HepG2 (cell line): ENCODE measurements at regions not wholly inside any gene's neighbourhood (a gene's known extent, or its start where the extent isn't known, plus 50 kb on each side); places are given as distances from the start of the nearest gene placed in this dataset.

Source experiments
- ATAC-seq: fragments of 200-7000 bp; cut with Tn5 transposase; 3 replicates; pipeline ENCODE4 v1.9.1; 2020; ENCODE audit warnings: mild to moderate bottlenecking, moderate library complexity
- BruUV-seq: library from RNA; stranded (reverse); fragments of 400-500 nt; replicated peaks from 2 replicates; lab custom pipeline; 2021; lab: Mats Ljungman, UMichigan
- CTCF ChIA-PET: fragments of 300-600 bp; formaldehyde crosslinking; extraction: SDS; loops from one replicate; lab custom pipeline; 2021; ENCODE audit warnings: low total read pairs, inconsistent platforms, low intra/inter-chr PET ratio; lab: Yijun Ruan, JAX
- POLR2A ChIA-PET: fragments of 350-600 bp; sonication (Branson Sonifier 250); formaldehyde crosslinking; loops from one replicate; lab custom pipeline; 2020; ENCODE audit warnings: antibody characterized with exemption, inconsistent platforms; lab: Yijun Ruan, JAX
- DNase-seq: peaks from one replicate; pipeline ENCODE4 v3.0.0-alpha.2; 2015; ENCODE audit warnings: low spot score
- FAIRE-seq: peaks from 3 replicates; lab custom pipeline; 2011; peaks lifted over from hg19 to GRCh38; lab: Jason Lieb, UNC
- H2AFZ ChIP-seq: one replicate; pipeline ENCODE4 v1.6.1; 2011; ENCODE audit warnings: low read length, inconsistent platforms
- H3K27ac ChIP-seq: fragments of 300-600 bp; 3 replicates; pipeline ENCODE4 v1.8.0; 2011; ENCODE audit warnings: mixed run types, mild to moderate bottlenecking, mixed read lengths, low read length, inconsistent platforms; ENCODE audit not compliant: insufficient read depth; ENCODE audit errors: extremely low read length
- H3K27me3 ChIP-seq, 2 experiments: fragments of 200-600 bp in 1 of 2; 2 replicates in 1 of 2; 3 replicates in 1 of 2; pipeline versions ENCODE4 v1.6.0 to v1.8.0; 2011; ENCODE audit warnings: low read length in 2 of 2, mild to moderate bottlenecking in 2 of 2, moderate library complexity in 2 of 2, inconsistent platforms in 1 of 2; ENCODE audit not compliant: insufficient read depth in 2 of 2, control insufficient read depth in 1 of 2
- H3K36me3 ChIP-seq, 2 experiments: fragments of 200-600 bp in 1 of 2; replicated peaks in 1 of 2; 2 replicates in 1 of 2; 3 replicates in 1 of 2; pipeline versions ENCODE4 v1.5.1 to v1.8.0; 2011; ENCODE audit warnings: low read length in 2 of 2, inconsistent platforms in 1 of 2; ENCODE audit not compliant: insufficient read depth in 2 of 2, control insufficient read depth in 1 of 2
- H3K4me1 ChIP-seq: 2 replicates; pipeline ENCODE4 v1.5.1; 2012; ENCODE audit warnings: low read length, inconsistent platforms; ENCODE audit not compliant: insufficient read depth
- H3K4me2 ChIP-seq: 2 replicates; pipeline ENCODE4 v1.6.0; 2011; ENCODE audit warnings: low read depth, low read length, inconsistent platforms
- H3K4me3 ChIP-seq, 3 experiments: fragments of 200-600 bp in 1 of 3; sonication (generic), shearing (Covaris generic) in 1 of 3; replicated peaks in 1 of 3; 2 replicates each; pipeline ENCODE4 v1.5.1; 2011 to 2016; ENCODE audit warnings: low read length in 3 of 3, inconsistent platforms in 2 of 3, low read depth in 2 of 3, mild to moderate bottlenecking in 2 of 3, control low read depth in 1 of 3, mixed read lengths in 1 of 3; ENCODE audit not compliant: insufficient read depth in 1 of 3
- H3K79me2 ChIP-seq: one replicate; pipeline ENCODE4 v1.6.1; 2011; ENCODE audit warnings: low read length, inconsistent platforms; ENCODE audit not compliant: insufficient read depth
- H3K9ac ChIP-seq: 2 replicates; pipeline ENCODE4 v1.6.0; 2011; ENCODE audit warnings: mild to moderate bottlenecking, low read depth, low read length, inconsistent platforms; ENCODE audit not compliant: insufficient read depth
- H3K9me3 ChIP-seq: 2 replicates; pipeline ENCODE4 v1.5.1; 2012; ENCODE audit warnings: mild to moderate bottlenecking, low read length
- H4K20me1 ChIP-seq: 2 replicates; pipeline ENCODE4 v1.6.0; 2011; ENCODE audit warnings: inconsistent platforms, mild to moderate bottlenecking, low read length, moderate library complexity; ENCODE audit not compliant: insufficient read depth
- GFI1 ChIP-seq: sonication (generic); formaldehyde crosslinking; IDR thresholded peaks from 2 replicates; pipeline ENCODE4 v1.5.0; 2020; ENCODE audit warnings: missing genetic modification reagents, mild to moderate bottlenecking, borderline replicate concordance
- HMG20B ChIP-seq: conservative IDR thresholded peaks from 2 replicates; pipeline ENCODE4 v1.6.1; 2016; ENCODE audit warnings: missing genetic modification reagents, missing compliant biosample characterization
- JUNB ChIP-seq: sonication (generic); formaldehyde crosslinking; IDR thresholded peaks from 2 replicates; pipeline ENCODE4 v1.8.0; 2022; ENCODE audit warnings: missing genetic modification reagents, mild to moderate bottlenecking, borderline replicate concordance
- KDM5A ChIP-seq: fragments of 200-600 bp; sonication (generic); IDR thresholded peaks from 2 replicates; pipeline ENCODE4 v1.7.0; 2018; ENCODE audit warnings: antibody characterized with exemption, mild to moderate bottlenecking, low read length, borderline replicate concordance
- KDM6A ChIP-seq: IDR thresholded peaks from 2 replicates; pipeline ENCODE4 v1.6.1; 2016; ENCODE audit warnings: low read depth
- MBD4 ChIP-seq: IDR thresholded peaks from 2 replicates; pipeline ENCODE4 v1.6.1; 2012; ENCODE audit warnings: low read length, inconsistent platforms, borderline replicate concordance
- NAIF1 ChIP-seq: sonication (generic); formaldehyde crosslinking; IDR thresholded peaks from 2 replicates; pipeline ENCODE4 v1.5.0; 2020; ENCODE audit warnings: mild to moderate bottlenecking, missing genetic modification reagents, borderline replicate concordance
- PCBP2 ChIP-seq: fragments of 200-400 bp; formaldehyde crosslinking; optimal IDR thresholded peaks from 2 replicates; pipeline ENCODE3; 2018; ENCODE audit warnings: low read length, low read depth; ENCODE audit not compliant: poor library complexity, severe bottlenecking
- SMC3 ChIP-seq: IDR thresholded peaks from 2 replicates; pipeline ENCODE4 v1.6.1; 2011; ENCODE audit warnings: low read length, improper control_type of control experiment
- SPEN ChIP-seq: sonication (generic); formaldehyde crosslinking; IDR thresholded peaks from 2 replicates; pipeline ENCODE4 v1.5.1; 2020; ENCODE audit warnings: low read depth, mild to moderate bottlenecking, missing genetic modification reagents
- TARDBP ChIP-seq: sonication (generic); formaldehyde crosslinking; IDR thresholded peaks from 2 replicates; pipeline ENCODE4 v1.8.0; 2022; ENCODE audit warnings: mild to moderate bottlenecking, missing genetic modification reagents
- XBP1 ChIP-seq: sonication (generic); formaldehyde crosslinking; IDR thresholded peaks from 2 replicates; pipeline ENCODE4 v1.5.0; 2020; ENCODE audit warnings: missing genetic modification reagents
- YEATS4 ChIP-seq: sonication (generic); formaldehyde crosslinking; IDR thresholded peaks from 2 replicates; pipeline ENCODE4 v1.4.0; 2020; ENCODE audit warnings: missing genetic modification reagents, borderline replicate concordance
- ZC3H4 ChIP-seq: sonication (generic); formaldehyde crosslinking; IDR thresholded peaks from 2 replicates; pipeline ENCODE4 v1.4.0; 2020; ENCODE audit warnings: missing genetic modification reagents, borderline replicate concordance
- ZNF124 ChIP-seq: sonication (generic); formaldehyde crosslinking; IDR thresholded peaks from 2 replicates; pipeline ENCODE4 v1.4.0; 2020; ENCODE audit warnings: missing genetic modification reagents
- ZNF329 ChIP-seq: sonication (generic); formaldehyde crosslinking; IDR thresholded peaks from 2 replicates; pipeline ENCODE4 v1.9.0; 2021; ENCODE audit warnings: low read depth, mild to moderate bottlenecking, missing genetic modification reagents
- ZNF44 ChIP-seq: sonication (generic); formaldehyde crosslinking; IDR thresholded peaks from 2 replicates; pipeline ENCODE4 v1.5.1; 2020; ENCODE audit warnings: mild to moderate bottlenecking, missing genetic modification reagents
- ZNF629 ChIP-seq: sonication (generic); formaldehyde crosslinking; conservative IDR thresholded peaks from 2 replicates; pipeline ENCODE4 v1.5.0; 2020; ENCODE audit warnings: missing genetic modification reagents
- ZNF674 ChIP-seq: sonication (generic); formaldehyde crosslinking; IDR thresholded peaks from 2 replicates; pipeline ENCODE4 v1.5.0; 2020; ENCODE audit warnings: low read depth, mild to moderate bottlenecking, missing genetic modification reagents
- WGBS: methylation state at CpG from one replicate; pipeline ENCODE4 v1.1.6; 2017; ENCODE audit warnings: low lambda C conversion rate; 5-methylcytosine and 5-hydroxymethylcytosine counted together
- in situ Hi-C: cut with HindIII; loops from 2 replicates; pipeline ENCODE4 v1.10.0; 2017; ENCODE audit warnings: low pct_unique_long_range_greater_than_20kb; ENCODE audit not compliant: extremely low pct_ligation_motif_present
- intact Hi-C: fragments of 100-400 bp; cut with micrococcal nuclease; formaldehyde crosslinking; loops from one replicate; pipeline ENCODE4 v1.10.0; 2022; ENCODE audit not compliant: unreplicated experiment
- TF ChIP-seq, protein P1 (sequence below): sonication (generic); formaldehyde crosslinking; IDR thresholded peaks from 2 replicates; pipeline ENCODE4 v1.4.0; 2020; ENCODE audit warnings: mild to moderate bottlenecking, missing genetic modification reagents
- TF ChIP-seq, protein P2 (sequence below): sonication (generic); formaldehyde crosslinking; IDR thresholded peaks from 2 replicates; pipeline ENCODE4 v1.5.1; 2020; ENCODE audit warnings: missing genetic modification reagents, mild to moderate bottlenecking, borderline replicate concordance

DNA sequence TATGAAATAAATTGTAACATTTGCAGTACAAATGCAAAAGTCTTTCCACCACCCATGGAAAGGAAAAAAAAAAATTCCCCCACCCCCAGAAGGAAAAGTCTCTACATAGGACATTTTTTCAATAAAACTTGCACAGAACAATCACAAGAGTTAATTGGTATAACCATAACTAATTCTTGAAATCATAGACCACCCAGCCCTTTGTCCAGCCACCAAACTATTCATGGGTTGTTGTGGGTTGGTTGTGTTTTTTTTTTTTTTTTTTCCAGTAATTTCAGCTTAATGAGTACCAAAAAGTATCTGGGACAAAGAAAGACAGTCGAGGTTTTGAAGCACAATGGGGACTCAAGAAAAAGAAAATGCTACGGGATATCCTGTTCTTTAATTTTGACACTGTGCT, 355.0 kb upstream of the ROBO2 start (continued):
- no peak for TF ChIP-seq GFI1 (CRISPR knock-in tag)
- no peak for TF ChIP-seq ZNF629 (CRISPR knock-in tag)
- no peak for TF ChIP-seq PCBP2
- TF ChIP-seq KDM5A, result no peak
- TF ChIP-seq, protein P1, sequence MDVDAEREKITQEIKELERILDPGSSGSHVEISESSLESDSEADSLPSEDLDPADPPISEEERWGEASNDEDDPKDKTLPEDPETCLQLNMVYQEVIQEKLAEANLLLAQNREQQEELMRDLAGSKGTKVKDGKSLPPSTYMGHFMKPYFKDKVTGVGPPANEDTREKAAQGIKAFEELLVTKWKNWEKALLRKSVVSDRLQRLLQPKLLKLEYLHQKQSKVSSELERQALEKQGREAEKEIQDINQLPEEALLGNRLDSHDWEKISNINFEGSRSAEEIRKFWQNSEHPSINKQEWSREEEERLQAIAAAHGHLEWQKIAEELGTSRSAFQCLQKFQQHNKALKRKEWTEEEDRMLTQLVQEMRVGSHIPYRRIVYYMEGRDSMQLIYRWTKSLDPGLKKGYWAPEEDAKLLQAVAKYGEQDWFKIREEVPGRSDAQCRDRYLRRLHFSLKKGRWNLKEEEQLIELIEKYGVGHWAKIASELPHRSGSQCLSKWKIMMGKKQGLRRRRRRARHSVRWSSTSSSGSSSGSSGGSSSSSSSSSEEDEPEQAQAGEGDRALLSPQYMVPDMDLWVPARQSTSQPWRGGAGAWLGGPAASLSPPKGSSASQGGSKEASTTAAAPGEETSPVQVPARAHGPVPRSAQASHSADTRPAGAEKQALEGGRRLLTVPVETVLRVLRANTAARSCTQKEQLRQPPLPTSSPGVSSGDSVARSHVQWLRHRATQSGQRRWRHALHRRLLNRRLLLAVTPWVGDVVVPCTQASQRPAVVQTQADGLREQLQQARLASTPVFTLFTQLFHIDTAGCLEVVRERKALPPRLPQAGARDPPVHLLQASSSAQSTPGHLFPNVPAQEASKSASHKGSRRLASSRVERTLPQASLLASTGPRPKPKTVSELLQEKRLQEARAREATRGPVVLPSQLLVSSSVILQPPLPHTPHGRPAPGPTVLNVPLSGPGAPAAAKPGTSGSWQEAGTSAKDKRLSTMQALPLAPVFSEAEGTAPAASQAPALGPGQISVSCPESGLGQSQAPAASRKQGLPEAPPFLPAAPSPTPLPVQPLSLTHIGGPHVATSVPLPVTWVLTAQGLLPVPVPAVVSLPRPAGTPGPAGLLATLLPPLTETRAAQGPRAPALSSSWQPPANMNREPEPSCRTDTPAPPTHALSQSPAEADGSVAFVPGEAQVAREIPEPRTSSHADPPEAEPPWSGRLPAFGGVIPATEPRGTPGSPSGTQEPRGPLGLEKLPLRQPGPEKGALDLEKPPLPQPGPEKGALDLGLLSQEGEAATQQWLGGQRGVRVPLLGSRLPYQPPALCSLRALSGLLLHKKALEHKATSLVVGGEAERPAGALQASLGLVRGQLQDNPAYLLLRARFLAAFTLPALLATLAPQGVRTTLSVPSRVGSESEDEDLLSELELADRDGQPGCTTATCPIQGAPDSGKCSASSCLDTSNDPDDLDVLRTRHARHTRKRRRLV (CRISPR knock-in tag), result no peak
- TF ChIP-seq ZC3H4 (CRISPR knock-in tag), result no peak

DNA sequence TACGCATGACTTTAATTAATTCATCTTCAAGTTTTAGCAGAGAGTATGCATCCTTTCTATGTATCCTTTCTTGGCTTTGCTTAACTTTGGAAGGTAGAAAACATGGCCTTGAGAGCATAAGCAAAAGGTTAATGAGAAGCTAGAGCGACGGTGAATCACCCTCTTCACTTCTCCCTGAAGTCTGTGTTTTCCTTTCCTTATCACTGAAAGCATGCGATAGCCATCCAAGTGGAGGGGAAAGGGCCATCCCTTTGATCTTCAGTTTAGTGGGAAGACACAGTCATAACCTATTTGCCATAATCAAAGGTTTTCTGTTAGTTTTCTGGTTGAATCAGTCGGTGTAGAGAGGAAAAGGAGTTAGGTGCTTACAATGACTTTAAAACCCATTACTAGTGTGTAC, 354.0 kb upstream of the ROBO2 start:
- 7% methylated on average over 5 of the region's 5 CpGs for WGBS
- intact Hi-C loops, result no loop called here
- TF ChIP-seq, protein P2, sequence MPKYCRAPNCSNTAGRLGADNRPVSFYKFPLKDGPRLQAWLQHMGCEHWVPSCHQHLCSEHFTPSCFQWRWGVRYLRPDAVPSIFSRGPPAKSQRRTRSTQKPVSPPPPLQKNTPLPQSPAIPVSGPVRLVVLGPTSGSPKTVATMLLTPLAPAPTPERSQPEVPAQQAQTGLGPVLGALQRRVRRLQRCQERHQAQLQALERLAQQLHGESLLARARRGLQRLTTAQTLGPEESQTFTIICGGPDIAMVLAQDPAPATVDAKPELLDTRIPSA (CRISPR knock-in tag), result no peak
- TF ChIP-seq KDM6A (peak; percentile 50; the same call in 1 of the 2 replicates), NAIF1 (CRISPR knock-in tag) (no peak), JUNB (peak; percentile 91), SMC3 (no peak), ZNF674 (CRISPR knock-in tag) (no peak), ZNF44 (CRISPR knock-in tag) (no peak), YEATS4 (CRISPR knock-in tag) (no peak), TARDBP (CRISPR knock-in tag) (0 out of 2 replicates have a peak, but pooled peaks have one; percentile 43), SPEN (CRISPR knock-in tag) (no peak), XBP1 (CRISPR knock-in tag) (no peak), HMG20B (CRISPR knock-in tag) (peak; percentile 65; the same call in 1 of the 2 replicates), ZNF329 (no peak), ZNF124 (0 out of 2 replicates have a peak, but pooled peaks have one; percentile 46), MBD4 (no peak; the same call in 1 of the 2 replicates)

More for the DNA sequence above, 354.0 kb upstream of the ROBO2 start:
- in situ Hi-C loops, result loop anchor here (10.0 kb wide), 1 partner anchor 569 kb away; no protein-coding TSS in a partner anchor
- H3K4me3 ChIP-seq, result no peak overlapping the region; a peak in 1 of 6 replicates
- ChIA-PET POLR2A (no interaction called here), CTCF (no interaction called here)
- no TSS peak for BruUV-seq
- H3K4me1 ChIP-seq, result peaks cover 32% of the 10 kb centered on the region
- ATAC-seq (peak; percentile 99), DNase-seq (peak; percentile 93), FAIRE-seq (peak; percentile 81)
- no peak overlapping the region for H2AFZ ChIP-seq
- no peak overlapping the region for H3K9ac ChIP-seq
- H3K27ac ChIP-seq, result peak overlapping the region; percentile 57
- H3K36me3 ChIP-seq, result no peaks in the 10 kb centered on the region
- no peaks in the 10 kb centered on the region for H3K27me3 ChIP-seq
- no peaks in the 10 kb centered on the region for H4K20me1 ChIP-seq
- H3K9me3 ChIP-seq, result no peaks in the 10 kb centered on the region
- peak overlapping the region; percentile 37; the same call in 1 of the 2 replicates for H3K4me2 ChIP-seq
- H3K79me2 ChIP-seq, result no peaks in the 10 kb centered on the region
